ENCODE measurements at regions not wholly inside any gene's neighbourhood (a gene's known extent, or its start where the extent isn't known, plus 50 kb on each side); places are given as distances from the start of the nearest gene placed in this dataset.

DNA sequence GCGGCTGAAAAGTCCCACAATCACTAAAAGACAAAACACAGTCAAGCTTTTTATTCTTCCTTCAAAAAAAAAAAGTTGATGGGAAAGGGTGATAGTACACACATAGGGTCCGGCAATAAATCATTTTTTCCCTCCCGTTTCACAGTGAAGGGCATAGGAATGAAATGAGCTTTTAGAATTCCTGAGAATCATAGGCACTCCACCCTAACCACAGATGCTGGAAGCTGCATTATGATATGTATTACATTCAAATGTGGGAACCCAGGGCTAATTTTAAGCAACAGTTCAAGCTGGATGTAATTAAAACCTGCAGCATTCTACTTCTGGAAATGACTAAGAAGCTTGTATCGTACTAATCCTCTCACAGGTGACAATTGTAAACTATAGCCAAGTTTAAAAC lies 75.7 kb upstream of the KCNJ15 start:
- TF ChIP-seq, protein P1, sequence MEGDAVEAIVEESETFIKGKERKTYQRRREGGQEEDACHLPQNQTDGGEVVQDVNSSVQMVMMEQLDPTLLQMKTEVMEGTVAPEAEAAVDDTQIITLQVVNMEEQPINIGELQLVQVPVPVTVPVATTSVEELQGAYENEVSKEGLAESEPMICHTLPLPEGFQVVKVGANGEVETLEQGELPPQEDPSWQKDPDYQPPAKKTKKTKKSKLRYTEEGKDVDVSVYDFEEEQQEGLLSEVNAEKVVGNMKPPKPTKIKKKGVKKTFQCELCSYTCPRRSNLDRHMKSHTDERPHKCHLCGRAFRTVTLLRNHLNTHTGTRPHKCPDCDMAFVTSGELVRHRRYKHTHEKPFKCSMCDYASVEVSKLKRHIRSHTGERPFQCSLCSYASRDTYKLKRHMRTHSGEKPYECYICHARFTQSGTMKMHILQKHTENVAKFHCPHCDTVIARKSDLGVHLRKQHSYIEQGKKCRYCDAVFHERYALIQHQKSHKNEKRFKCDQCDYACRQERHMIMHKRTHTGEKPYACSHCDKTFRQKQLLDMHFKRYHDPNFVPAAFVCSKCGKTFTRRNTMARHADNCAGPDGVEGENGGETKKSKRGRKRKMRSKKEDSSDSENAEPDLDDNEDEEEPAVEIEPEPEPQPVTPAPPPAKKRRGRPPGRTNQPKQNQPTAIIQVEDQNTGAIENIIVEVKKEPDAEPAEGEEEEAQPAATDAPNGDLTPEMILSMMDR (IDR thresholded peaks at IDR 0.05), result no peak
- no peak for TF ChIP-seq POLR2A (IDR thresholded peaks at IDR 0.05)
